Activated naive CD4-positive, alpha-beta T cell treated with anti-CD3 and anti-CD28 coated beads, Interleukin-2, amount 50 U/mL, for 72 hours (primary cell): ENCODE measurements at regions not wholly inside any gene's neighbourhood (a gene's known extent, or its start where the extent isn't known, plus 50 kb on each side); places are given as distances from the start of the nearest gene placed in this dataset.
"Not testable (repeated sequence)": the region's sequence is repeated elsewhere in the genome, so short reads cannot be mapped to it uniquely, and the experiment has no call there.

Experiments used
- ATAC-seq, 2 donors: fragments of 150-1000 bp; cut with Tn5 transposase; 2 replicates each; pipeline ENCODE4 v1.10.0; 2021; ENCODE audit warnings: mild to moderate bottlenecking in 2 of 2, moderate library complexity in 2 of 2
- DNase-seq, 2 donors: peaks; one replicate each; pipeline ENCODE4 v3.0.0; 2021 to 2022; ENCODE audit warnings: low spot score in 2 of 2
- H3K27ac Mint-ChIP-seq, 2 donors: one replicate each; pipeline ENCODE4 v1.8.0; 2022; ENCODE audit warnings: mild to moderate bottlenecking in 2 of 2, mixed read lengths in 2 of 2
- H3K36me3 Mint-ChIP-seq, 2 donors: one replicate each; pipeline ENCODE4 v1.8.0; 2022; ENCODE audit warnings: mixed read lengths in 2 of 2
- H3K9me3 Mint-ChIP-seq, 2 donors: one replicate each; pipeline ENCODE4 v1.8.0; 2022; ENCODE audit warnings: mixed read lengths in 2 of 2

GRCh38 chr20:25867015-25867775, 170.5 kb upstream of the ZNF337 start:
- H3K9me3 Mint-ChIP-seq, H3K36me3 Mint-ChIP-seq, ATAC-seq, H3K27ac Mint-ChIP-seq, DNase-seq: not testable (repeated sequence)

GRCh38 chr20:25865715-25866656, 169.3 kb upstream of the ZNF337 start:
- peak; percentile 66 to 75 for DNase-seq
- H3K9me3 Mint-ChIP-seq = no peaks in the 10 kb centered on the region
- peaks cover 0 to 7% of the 10 kb centered on the region in 2 donors for H3K36me3 Mint-ChIP-seq
- no peak overlapping the region for H3K27ac Mint-ChIP-seq
- peak; percentile 50 to 67 for ATAC-seq

GRCh38 chr20:25864963-25865714, 168.5 kb upstream of the ZNF337 start:
- not testable (repeated sequence) for H3K9me3 Mint-ChIP-seq, H3K27ac Mint-ChIP-seq, DNase-seq, ATAC-seq, H3K36me3 Mint-ChIP-seq

- H3K27ac Mint-ChIP-seq = no peak overlapping the region
- ATAC-seq (no peak), DNase-seq (no peak)
- no peaks in the 10 kb centered on the region for H3K9me3 Mint-ChIP-seq
- H3K36me3 Mint-ChIP-seq = peaks cover 0 to 7% of the 10 kb centered on the region in 2 donors
These were observed 167.8 kb upstream of the ZNF337 start for GRCh38 chr20:25864326-25864962.

- no peaks in the 10 kb centered on the region for H3K9me3 Mint-ChIP-seq
- peaks cover 0 to 7% of the 10 kb centered on the region in 2 donors for H3K36me3 Mint-ChIP-seq
- DNase-seq (no peak), ATAC-seq (no peak)
- no peak overlapping the region for H3K27ac Mint-ChIP-seq
These were observed 167.1 kb upstream of the ZNF337 start for GRCh38 chr20:25863536-25864325.

GRCh38 chr20:25862967-25863530, 166.4 kb upstream of the ZNF337 start:
- not testable (repeated sequence) for H3K36me3 Mint-ChIP-seq
- ATAC-seq = peak in 1 of 2 donors; percentile 30

GRCh38 chr20:25860531-25861150, 164.0 kb upstream of the ZNF337 start:
- Mint-ChIP-seq H3K9me3 (no peaks in the 10 kb centered on the region), H3K27ac (peak overlapping the region in 1 of 2 donors; percentile 24), H3K36me3 (peaks cover 0 to 11% of the 10 kb centered on the region in 2 donors)
- ATAC-seq = no peak
- no peak for DNase-seq

More at GRCh38 chr20:25862967-25863530, 166.4 kb upstream of the ZNF337 start:
- H3K9me3 Mint-ChIP-seq, H3K27ac Mint-ChIP-seq: not testable (repeated sequence)
- DNase-seq = peak; percentile 80 to 87

GRCh38 chr20:25859649-25860530, 163.2 kb upstream of the ZNF337 start:
- Mint-ChIP-seq H3K36me3 (peaks cover 0 to 11% of the 10 kb centered on the region in 2 donors), H3K27ac (no peak overlapping the region), H3K9me3 (no peaks in the 10 kb centered on the region)
- DNase-seq (peak; percentile 61 to 85), ATAC-seq (peak in 1 of 2 donors; percentile 72)

- Mint-ChIP-seq H3K9me3 (no peaks in the 10 kb centered on the region), H3K36me3 (peaks cover 5 to 18% of the 10 kb centered on the region in 2 donors), H3K27ac (peak overlapping the region in 1 of 2 donors; percentile 73)
- ATAC-seq (no peak), DNase-seq (no peak)
These were observed 162.1 kb upstream of the ZNF337 start for GRCh38 chr20:25858495-25859425.

GRCh38 chr20:25857091-25857788, 160.6 kb upstream of the ZNF337 start:
- not testable (repeated sequence) for DNase-seq, H3K9me3 Mint-ChIP-seq, H3K27ac Mint-ChIP-seq, ATAC-seq
- H3K36me3 Mint-ChIP-seq = peaks cover 6 to 25% of the 10 kb centered on the region in 2 donors

GRCh38 chr20:25856256-25856884, 159.7 kb upstream of the ZNF337 start:
- Mint-ChIP-seq H3K36me3 (peaks cover 6 to 21% of the 10 kb centered on the region in 2 donors), H3K9me3 (no peaks in the 10 kb centered on the region), H3K27ac (no peak overlapping the region)
- ATAC-seq (no peak), DNase-seq (no peak)

GRCh38 chr20:25855451-25856156, 159.0 kb upstream of the ZNF337 start:
- not testable (repeated sequence) for DNase-seq, ATAC-seq, H3K9me3 Mint-ChIP-seq, H3K27ac Mint-ChIP-seq
- peaks cover 6 to 21% of the 10 kb centered on the region in 2 donors for H3K36me3 Mint-ChIP-seq
